ENCODE measurements at regions not wholly inside any gene's neighbourhood (a gene's known extent, or its start where the extent isn't known, plus 50 kb on each side); places are given as distances from the start of the nearest gene placed in this dataset.

GRCh38 chr2:105595536-105595935 is 149.2 kb upstream of the NCK2 start:
- WGBS, 2 experiments (ENCODE audit: extremely low coverage in 1 of 2, insufficient coverage in 1 of 2, insufficient read length in 1 of 2, insufficient replicate concordance in 2 of 2, low coverage in 1 of 2, low lambda C conversion rate in 2 of 2, missing lambda C conversion rate in 1 of 2), result 74% methylated on average over 8 of the region's 8 CpGs; no CpG with 5 or more reads in 1 of the 2 experiments
- Histone ChIP-seq H3K9me3 (ENCODE audit: insufficient read depth in 2 of 2, low read depth in 1 of 2, low read length in 1 of 2) (0 out of 4 replicates have a peak, but pooled peaks cover 0 to 3% of the 10 kb centered on the region in 2 experiments), H3K79me2 (ENCODE audit: control insufficient read depth in 1 of 2, insufficient read depth in 2 of 2, low read length in 2 of 2) (no peaks in the 10 kb centered on the region), H2AFZ (ENCODE audit: low read length) (no peak overlapping the region), H3K36me3 (ENCODE audit: control insufficient read depth in 2 of 4, insufficient read depth in 4 of 4, low read length in 3 of 4) (no peaks in the 10 kb centered on the region), H3K9ac (replicated peaks in 1 of 4; ENCODE audit: extremely low read depth in 1 of 4, low read depth in 3 of 4, low read length in 3 of 4) (no peak overlapping the region), H4K8ac (ENCODE audit: extremely low read depth, insufficient read depth, low read length) (no peak overlapping the region), H3K4me3 (ENCODE audit: extremely low read depth in 1 of 4, insufficient read depth in 2 of 4, low read depth in 3 of 4, low read length in 4 of 4) (no peak overlapping the region), H3K14ac (ENCODE audit: insufficient read length) (no peak overlapping the region), H3K4me2 (ENCODE audit: insufficient read depth in 1 of 2, low read depth in 2 of 2, low read length in 2 of 2) (no peak overlapping the region), H2BK12ac (ENCODE audit: low read depth, low read length) (no peak overlapping the region), H3K79me1 (ENCODE audit: low read depth, low read length) (no peaks in the 10 kb centered on the region), H3K27ac (ENCODE audit: low read depth, low read length) (no peak overlapping the region), H2BK5ac (ENCODE audit: low read depth, low read length) (no peak overlapping the region), H4K5ac (ENCODE audit: insufficient read length, low read depth, low read length) (no peak overlapping the region), H2BK15ac (ENCODE audit: low read length) (no peak overlapping the region), H2AK5ac (ENCODE audit: low read depth, low read length) (no peak overlapping the region), H3K27me3 (replicated peaks in 1 of 4; ENCODE audit: control insufficient read depth in 3 of 4, extremely low read depth in 1 of 4, insufficient read depth in 3 of 4, low read length in 3 of 4) (no peaks in the 10 kb centered on the region), H3K56ac (replicated peaks; ENCODE audit: insufficient read length, low read depth, low read length) (no peak overlapping the region), H4K20me1 (replicated peaks in 1 of 2; ENCODE audit: control insufficient read depth in 1 of 2, insufficient read depth in 2 of 2, low read length in 2 of 2) (no peaks in the 10 kb centered on the region), H2BK120ac (replicated peaks; ENCODE audit: low read depth, low read length) (no peak overlapping the region), H3K23me2 (ENCODE audit: low read depth, low read length) (no peaks in the 10 kb centered on the region), H2BK20ac (ENCODE audit: low read length) (no peak overlapping the region), H4K91ac (replicated peaks; ENCODE audit: insufficient read length, low read length) (no peak overlapping the region), H3K23ac (ENCODE audit: insufficient read length) (no peak overlapping the region), H3K18ac (ENCODE audit: extremely low read depth, low read length) (no peak overlapping the region), H3K4ac (replicated peaks; ENCODE audit: insufficient read length, low read depth, low read length) (no peak overlapping the region), H3K4me1 (replicated peaks in 1 of 4; ENCODE audit: control insufficient read depth in 3 of 4, insufficient read depth in 4 of 4, low read length in 3 of 4) (peaks cover 2 to 7% (median 5%) of the 10 kb centered on the region in 4 experiments; a peak in 4 of 7 replicates)
- ChIA-PET CTCF (ENCODE audit: partially characterized antibody) (interaction anchor here (0.8 to 3.4 kb wide), 4 partner anchors 14 to 37 kb away, joined by 3 to 18 read pairs (median 4); no protein-coding TSS in a partner anchor), POLR2A (ENCODE audit: partially characterized antibody) (no interaction called here)
- DNase-seq (ENCODE audit: low read depth in 1 of 2, low spot score in 2 of 2) (no peak), FAIRE-seq (no peak)
- TF ChIP-seq SIX5 (IDR thresholded peaks at IDR 0.05; ENCODE audit: low read depth, low read length) (no peak), CTCF (IDR thresholded peaks at IDR 0.05; ENCODE audit: control extremely low read depth in 1 of 3, insufficient read depth in 1 of 3, low read depth in 1 of 3, low read length in 3 of 3) (peak in 1 of 3 experiments; percentile 21; a peak in 1 of 4 replicates), JUND (IDR thresholded peaks at IDR 0.05; ENCODE audit: low read length) (peak; percentile 45; the same call in 1 of the 2 replicates)
